ENCODE measurements at regions not wholly inside any gene's neighbourhood (a gene's known extent, or its start where the extent isn't known, plus 50 kb on each side); places are given as distances from the start of the nearest gene placed in this dataset.

DNA sequence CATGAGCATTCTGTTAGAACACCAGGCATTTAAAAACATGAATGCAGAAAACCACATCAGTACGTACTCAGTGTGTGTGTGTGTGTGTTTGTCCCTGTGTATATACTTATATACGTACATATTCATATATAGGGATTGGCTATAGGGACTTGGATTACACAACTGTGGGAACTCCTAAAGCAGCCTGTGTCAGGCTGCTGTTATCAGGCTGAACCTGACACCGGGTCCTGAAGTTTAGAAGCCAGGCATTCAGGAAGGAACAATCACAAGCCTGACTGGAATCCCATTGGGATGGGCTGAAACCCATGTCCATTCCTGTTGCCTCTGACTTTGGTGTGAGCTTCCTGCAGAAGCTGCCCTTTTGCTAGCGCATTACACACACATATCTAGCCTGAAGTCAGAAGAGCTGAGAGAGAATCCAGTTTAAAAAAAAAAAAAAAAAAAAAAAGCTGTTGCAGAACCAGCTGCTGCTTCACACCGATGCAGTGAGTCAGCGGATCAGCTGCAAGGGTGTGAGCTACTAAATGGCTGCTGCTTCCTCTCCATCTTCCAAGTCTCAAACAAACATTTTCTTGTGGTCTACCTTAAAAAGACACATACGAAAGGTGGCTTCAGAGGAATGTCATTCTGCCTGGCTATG lies 348.1 kb downstream of the THBS2 start:
- DNase-seq, result no peak

DNA sequence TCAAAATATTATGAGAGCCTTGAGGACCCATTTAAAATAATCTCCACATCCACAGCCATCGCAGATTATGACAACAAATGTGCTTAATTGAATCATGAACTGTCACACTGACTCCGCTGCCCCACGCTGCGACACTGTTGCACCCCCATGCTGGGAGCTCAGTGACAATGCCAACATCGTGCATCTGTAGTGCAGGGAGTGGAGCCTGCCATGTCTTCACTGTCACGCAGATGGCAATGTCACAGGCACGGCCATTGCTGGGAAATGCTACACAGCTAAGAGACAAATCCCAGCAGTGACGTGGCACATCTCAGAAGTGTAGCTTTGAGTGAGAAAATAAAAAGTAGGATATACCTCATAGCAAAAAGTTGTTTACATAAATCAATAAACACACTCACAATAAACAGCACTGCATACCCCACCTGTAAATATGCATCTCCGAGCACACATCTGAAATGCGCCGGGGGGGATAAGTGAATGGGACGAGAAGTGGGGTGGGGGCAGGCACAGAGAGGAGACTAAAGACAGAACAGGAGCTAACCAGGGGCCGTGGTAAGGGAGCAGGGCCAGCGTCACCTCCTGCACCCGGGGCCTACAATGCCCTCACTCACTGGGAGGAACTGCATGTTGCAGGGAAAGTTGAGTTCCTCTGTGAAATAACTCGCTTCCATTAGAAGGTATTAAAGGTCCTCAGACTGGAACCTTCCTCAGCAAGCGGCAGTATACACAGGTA lies 349.9 kb downstream of the THBS2 start:
- DNase-seq, result no peak

DNA sequence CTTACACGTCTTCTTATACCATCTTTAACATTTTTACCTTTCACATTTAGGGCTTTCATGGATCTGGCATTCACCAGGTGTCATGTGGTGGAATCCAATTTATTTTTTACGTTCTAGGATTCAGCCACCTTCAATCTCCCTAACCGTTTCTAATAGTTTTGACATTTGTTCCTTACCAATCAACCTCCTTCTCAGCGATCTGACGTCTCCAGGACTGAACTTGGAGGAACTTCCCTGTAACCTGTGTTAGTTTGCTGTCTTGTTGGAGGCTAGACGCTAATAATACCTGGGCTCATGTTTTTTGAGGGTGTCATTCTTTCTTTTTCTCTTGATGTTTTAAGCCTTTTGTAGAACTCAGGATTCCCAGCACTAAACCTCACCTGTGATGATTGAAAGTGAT lies 351.6 kb downstream of the THBS2 start:
- DNase-seq, result no peak

DNA sequence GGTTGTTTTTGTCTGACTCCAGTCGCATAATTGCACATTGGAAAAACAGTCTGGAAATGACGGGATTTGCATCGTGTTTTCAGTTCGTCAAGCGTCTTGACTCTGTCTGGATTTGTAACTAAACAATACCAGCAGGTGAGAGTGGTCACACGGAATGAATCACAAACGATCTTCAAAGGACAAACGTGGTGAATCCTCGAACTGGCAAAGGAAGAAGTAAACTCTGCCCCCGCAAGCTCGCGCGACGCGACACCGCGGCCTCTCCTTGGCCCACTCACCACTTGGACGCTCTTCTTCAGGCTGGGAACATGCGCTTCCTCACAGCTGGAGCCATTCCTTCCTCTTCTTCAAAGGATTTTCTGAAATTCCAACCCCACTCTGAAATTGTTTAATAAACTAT lies 352.6 kb downstream of the THBS2 start:
- DNase-seq, result no peak

DNA sequence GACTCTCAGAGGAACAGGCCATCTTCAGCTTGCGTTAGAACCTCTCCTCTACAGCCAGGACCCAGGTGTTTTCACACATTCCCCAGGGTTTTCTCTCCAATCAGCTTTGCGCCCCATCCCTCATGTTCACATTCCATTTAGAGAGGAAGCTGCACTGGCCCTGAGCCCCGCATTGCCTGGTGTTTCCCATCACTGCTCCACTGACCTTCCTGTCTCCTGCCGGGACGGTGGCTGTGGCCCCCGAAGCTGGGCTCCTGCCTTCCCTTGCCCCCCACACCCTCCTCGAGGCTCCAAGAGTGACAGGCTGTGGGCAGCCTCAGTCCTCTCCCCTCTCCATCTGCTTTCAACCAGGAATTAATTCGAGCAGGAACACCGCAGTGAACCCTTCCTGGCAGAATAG lies 357.3 kb downstream of the THBS2 start:
- DNase-seq, result no peak

DNA sequence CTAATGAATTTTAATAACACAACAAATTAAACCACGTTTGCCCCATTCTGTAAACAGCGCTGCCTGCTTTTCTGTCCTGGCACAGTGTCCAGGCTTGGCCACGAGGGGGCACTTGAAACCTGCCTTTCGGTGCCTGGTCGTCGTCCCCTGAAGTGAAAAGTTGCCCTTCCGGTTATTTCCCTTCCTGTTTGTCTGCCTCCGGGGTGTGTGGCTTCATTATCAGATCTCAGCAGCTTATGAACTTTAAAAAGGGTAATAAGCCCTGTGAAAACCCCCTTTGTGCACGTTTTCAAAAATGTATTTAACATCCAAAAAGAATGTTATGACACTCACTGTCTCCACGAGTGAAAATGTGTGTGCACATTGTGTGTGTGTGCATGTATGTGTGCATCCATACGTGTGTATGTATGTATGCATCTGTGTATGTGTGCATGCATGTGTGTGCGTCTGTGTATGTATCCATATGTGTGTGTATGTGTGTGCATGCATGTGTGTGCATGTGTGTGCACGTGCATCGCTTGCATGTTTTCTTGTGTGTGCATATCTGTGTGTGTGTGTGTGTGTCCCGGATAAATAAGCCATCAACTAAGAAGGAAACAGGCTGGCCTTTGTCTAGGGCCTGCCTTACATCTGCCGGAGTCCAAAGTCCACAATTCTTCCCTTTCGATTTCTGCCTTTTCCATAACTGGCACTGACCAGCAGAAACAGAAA lies 358.4 kb downstream of the THBS2 start:
- DNase-seq, result peak; percentile 55

DNA sequence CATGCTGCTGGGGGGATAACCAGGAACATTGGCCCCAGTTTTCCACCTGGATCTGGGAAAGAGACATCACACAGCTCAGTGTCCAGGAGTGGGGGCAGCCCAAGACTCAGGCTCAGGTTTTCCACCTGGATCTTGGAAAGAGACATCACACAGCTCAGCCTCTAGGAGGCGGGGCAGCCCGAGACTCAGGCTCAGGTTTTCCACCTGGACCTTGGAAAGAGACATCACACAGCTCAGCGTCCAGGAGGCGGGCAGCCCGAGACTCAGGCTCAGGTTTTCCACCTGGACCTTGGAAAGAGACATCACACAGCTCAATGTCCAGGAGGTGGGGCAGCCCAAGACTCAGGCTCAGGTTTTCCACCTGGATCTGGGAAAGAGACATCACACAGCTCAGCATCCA lies 361.6 kb downstream of the THBS2 start:
- DNase-seq, result no peak

DNA sequence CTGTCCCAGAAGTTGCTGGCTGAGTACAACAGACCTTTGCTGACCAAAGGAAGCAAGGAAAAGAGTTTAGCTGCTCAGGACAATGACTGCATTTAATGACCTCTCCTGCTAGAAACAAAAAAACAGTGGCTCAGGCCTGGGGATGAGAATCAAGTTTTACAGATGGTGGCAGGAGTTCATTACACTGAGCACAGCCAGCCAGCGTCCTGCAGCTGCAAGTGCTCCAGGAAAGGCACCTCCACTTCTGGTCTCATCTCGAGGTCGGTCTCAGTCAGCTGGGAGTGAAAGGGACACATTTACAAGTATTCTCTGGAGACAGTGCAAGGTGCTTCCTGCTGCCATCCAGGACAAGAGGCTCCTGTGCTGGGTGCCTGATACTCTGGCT lies 362.7 kb downstream of the THBS2 start:
- DNase-seq, result no peak

DNA sequence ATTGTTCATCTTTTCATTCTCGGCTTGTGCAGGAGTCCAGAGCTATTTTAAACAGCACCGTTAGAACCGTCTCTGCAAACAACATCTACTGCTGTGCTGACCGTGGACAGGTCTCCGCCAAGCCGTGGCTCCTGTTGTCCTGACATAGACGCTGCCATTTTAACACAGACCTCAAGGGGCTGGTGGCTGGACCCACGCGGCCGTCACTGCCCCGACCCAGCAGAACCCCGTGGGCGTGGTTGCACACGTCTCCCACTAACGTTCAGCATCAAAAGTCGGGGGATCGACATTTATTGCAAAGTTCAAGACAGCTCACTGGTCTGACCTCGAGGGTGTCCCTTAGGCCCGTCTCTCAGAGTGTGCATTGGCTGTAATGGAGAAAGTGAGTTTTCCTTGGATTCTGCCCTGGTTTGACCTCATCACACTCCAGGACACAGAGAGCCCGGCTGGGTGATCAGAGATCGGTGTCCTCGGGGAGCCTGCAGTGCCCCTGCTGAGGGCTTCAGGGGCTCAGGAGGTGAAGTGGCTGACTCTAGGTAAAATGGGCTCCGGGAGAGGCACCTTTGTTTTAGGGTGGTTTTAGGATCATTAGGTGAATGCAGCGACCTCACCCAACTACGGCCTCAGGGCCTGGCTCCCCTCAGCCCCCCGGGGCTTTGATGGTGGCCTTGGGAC lies 363.2 kb downstream of the THBS2 start:
- no peak for DNase-seq

DNA sequence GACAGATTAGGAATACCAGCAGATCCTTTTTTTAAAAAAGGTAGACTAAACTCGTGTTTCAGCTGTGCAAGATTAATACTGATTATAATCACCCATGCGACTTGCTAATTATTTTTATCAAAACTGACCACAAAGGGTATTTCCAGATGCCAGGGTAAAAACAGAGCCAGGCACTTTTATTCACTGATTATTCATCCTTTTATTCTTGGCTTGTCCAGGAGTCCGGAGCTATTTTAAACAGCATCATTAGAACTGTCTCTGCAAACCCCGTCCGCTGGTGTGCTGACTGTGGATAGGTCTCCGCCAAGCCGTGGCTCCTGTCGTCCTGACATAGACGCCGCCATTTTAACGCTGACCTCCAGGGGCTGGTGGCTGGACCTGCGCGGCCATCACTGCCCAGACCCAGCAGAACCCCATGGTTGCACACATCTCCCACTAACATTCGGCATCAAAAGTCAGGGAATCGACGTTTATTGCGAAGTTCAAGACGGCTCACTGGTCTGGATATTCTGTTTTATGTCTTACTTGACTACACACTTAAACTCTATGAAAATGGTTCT lies 364.8 kb downstream of the THBS2 start:
- DNase-seq, result no peak

DNA sequence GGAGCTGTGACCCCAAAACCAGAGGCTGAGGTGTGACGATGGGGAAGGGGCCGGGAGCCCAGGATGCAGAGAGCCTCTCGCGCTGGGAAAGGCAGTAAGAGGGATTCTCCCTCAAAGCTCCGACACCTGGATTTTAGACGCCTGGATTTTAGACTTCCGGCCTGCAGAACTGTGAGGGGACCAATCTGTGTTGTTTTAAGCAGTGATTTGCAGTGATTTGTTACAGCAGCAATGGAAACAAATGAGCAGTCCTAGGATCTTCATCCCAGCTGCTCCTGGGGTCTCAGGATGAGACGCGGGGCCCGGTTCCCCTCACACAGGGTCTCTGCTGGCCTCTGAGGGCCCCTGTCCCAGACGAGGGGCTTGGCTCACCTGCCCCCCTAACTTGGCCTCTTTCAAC lies 365.5 kb downstream of the THBS2 start:
- DNase-seq, result no peak

DNA sequence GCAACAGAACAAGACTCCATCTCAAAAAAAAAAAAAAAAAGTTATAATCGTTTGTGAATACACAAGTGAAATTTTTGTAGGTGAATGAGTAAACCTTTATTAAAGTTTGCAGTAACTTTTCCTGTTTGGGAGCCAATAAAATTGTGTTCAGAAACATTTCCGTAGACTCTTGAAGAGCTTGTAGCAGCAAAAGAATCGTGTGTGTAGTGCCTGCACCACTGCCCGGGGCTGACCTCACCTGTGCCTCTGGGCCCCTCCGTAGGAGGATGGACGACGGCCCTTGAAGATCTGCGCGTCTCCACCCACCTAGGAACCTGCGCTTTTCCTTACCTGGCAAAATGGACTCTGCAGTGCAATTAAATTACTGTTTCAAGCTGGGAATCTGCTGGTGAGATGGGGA lies 366.0 kb downstream of the THBS2 start:
- no peak for DNase-seq

DNA sequence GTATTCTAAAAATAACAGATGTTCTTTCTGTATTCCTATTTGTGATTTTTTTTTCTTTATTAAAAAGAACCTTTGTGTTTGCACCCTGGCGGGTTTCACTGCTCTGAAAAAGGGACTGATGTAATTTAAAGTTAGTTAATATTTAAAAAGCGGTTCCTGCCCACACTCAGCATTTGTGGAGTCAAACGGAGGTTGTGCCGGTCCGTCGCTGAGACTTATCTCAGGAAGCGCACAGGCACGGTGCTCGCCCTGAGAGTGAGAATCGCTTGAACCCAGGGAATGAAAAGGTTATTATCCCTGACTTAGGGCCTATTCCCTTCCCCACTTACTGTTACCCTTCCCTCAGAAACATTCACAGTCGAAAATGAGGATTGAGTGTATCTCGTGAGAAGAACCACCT lies 366.7 kb downstream of the THBS2 start:
- no peak for DNase-seq

DNA sequence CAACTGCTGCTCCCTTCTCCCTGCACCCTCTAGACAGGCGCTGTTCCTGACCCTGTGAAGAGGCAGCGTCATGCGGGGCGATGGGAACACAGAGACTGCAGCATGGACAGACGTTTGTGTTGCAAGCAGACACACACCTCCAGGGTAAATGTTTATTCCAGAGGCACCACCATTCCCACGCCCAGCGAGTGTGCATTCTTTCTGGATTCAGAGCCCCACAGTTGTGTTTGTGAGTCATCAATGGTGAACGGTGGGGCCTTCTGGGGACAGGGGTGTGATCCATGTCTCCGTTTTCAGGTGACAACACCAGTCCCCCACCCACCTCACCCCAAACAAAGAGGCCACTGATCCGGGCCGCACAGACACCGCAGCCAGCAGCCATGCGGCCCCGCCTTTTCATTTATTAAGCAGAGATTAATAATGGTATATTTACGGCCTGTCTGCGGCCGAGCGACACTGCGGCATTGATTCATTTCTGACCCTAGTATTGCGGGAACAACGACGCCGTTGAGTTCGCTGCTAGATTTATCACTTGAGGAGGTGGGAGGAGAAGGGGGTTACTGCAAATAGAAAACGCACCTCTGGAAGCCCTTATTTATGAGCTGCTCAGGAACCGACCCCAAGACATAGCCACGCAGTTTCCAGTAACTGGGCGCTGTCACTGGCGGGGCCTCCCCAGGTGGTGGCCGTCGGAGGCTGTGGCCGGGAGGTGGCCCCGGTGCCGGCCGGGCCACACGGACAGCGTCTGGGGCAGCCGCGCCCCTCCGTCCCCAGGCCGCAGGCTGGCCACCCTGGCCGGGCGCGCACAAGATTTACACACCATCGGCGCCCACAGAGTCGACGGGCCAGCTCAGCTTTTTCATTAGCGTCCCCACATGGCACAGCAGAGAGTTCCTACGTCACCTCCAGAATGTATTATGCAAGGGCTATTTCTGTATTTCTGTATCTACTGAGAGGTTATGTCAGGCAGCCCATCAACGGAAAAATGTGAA lies 367.6 kb downstream of the THBS2 start:
- DNase-seq, result peak; percentile 47

DNA sequence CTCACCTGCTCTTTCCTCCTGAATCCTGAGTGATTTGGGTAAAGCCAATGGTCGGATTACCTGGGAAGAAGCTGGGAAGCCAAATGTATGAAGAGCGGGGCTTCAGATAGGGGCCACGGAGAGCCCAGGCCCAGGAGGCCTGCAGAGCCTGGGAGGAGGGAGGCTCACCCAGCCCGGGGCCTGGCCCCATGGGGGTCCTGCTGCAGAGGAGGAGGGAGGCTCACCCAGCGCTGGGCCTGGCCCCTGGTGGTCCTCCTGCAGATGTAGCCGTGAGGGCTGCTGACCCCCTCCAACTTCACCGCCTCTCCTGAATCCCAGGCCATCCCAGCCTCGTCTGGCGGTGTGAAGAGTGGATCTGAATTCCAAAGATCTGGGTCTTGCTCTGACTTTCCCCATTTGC lies 368.4 kb downstream of the THBS2 start:
- DNase-seq, result no peak

DNA sequence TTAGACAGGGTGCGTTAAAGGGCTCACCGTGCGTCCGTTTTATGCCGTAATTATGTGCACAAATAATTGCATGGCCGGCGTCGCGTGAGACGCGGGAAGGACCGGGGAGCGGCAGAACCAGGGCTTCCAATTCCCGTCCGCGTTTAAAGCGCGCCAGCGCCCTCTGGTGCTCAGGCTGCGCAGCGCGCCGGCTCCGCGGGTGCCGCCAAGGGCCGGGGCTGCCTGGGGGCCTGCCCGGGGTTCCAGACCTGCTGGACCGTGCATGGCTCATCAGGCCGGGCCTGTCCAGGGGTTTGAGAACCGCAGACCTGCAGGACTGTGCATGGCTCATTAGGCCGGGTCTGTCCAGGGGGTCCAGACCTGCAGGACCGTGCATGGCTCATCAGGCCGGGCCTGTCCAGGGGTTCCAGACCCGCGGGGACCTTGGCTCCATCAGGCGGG lies 369.0 kb downstream of the THBS2 start:
- peak; percentile 82 for DNase-seq

DNA sequence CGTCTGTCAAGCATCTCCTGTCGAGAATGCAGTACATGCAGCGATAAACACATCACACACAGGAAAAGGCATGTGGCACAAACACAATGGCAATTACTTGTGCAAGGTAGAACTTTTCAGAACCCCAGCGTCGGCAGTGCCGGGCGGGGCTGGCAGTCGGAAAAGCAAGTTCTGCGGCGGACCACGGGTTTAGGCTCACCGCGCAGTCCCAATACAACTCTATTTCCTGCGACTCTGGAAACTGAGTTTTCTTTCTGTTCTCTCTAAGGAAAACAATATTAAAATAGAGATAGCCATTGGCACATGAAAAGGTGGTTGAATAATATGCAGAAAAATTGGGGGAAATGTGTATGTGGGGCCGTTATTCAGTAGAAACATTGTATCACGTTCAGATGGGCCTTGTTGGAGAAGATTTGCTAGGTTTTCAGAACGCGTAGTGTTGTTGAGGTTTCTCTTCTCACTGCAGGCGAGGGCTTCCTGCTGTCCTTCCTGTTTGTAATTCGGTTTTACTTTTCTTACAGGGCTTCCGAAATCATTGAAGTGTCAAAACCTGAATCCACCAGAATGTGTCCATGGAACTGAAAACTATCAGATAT lies 369.5 kb downstream of the THBS2 start:
- DNase-seq, result no peak

DNA sequence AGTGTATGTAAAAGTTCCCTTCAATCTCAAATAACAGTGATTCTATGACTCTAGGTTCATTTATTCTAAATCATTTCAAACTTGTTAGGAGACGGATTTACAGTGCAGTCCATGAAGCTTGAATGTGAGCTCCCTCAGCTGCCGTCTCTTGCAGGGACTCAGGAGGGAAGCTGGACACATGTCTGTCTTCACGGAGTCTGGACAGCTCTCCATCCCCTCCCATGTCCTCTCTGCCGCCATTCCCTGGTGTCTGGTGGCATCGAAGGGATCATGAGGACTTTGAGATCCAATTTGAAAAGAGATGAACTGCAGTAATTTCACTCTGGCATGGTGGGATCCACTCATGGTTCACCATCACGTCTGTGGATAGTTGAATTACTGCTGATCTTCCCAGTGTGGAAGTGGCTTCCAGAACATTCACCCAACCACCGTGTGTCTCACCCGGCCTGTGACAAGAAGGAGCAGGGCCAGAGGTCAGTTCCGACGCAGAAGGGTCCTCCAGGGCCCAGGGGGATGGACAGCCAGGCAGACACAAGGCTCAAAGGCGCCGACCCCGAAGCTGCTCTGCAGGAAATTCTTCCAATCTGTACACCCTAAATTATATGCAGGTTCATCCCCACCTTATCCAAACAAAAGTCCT lies 370.1 kb downstream of the THBS2 start:
- DNase-seq, result no peak

DNA sequence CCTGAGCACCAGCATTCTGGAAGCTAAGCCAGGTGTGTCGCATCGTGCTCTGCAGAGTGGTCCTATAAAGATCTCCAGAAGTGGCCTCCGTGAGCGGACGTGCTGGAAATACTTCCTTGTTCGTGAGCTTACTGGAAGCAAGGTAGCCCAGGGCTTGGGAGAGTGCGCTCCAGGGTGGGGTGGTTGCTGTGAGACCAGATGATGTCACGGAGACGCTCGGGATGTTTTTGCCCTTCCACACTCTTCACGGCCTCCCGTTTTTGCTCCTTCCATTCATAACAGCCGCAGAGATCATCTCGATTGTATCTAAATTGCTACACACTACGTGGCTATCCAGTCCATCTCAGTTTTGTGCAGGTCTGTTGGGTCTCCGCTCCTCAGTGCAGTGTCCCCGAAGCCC lies 373.4 kb downstream of the THBS2 start:
- DNase-seq, result no peak

DNA sequence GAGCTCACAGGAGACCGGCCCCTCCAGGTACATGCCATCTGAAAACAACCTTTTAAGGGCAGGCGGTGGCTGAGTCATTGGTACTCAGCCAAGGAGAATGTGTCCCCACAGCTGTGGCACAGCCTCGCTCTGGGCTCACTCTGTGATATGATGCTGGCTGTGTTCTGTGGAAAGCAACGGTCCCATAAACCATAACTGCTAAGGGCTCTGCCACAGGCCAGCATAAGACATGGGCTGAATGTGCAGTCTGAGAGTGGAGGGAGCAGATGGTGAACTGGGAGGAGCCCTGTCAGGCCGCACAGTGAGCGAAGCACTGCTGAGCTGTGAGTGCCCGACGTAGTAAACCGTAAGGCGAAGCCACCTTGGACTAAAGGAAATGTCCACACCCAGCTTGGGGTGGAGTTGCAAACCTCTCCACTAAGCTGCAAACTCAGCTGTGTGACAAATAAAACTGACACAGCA lies 375.8 kb downstream of the THBS2 start:
- DNase-seq, result no peak

DNA sequence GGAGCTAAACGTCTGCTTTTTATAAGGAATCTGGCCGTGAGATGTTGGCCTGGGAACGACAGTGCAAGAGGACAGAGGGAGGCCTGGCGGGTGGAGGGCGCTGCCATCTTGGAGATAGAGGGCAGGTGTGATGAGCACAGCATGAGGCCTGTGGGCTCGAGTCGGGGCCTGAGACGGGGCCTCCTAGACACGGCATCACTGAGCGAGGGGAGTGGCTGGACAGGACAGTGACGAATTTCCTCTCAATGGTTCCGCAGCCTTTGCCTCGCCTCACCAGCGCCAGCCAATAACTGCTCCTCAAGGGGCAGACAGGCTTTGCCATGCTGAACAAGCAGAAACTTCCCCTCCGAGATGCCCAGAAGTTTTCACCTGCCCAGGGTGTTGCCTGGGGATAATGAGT lies 376.7 kb downstream of the THBS2 start:
- DNase-seq, result no peak

All from right kidney (tissue), 1 donor.